Peyer's patch (tissue), 4 donors: ENCODE measurements at regions not wholly inside any gene's neighbourhood (a gene's known extent, or its start where the extent isn't known, plus 50 kb on each side); places are given as distances from the start of the nearest gene placed in this dataset.

Experiments
- DNase-seq, 3 donors: peaks; one replicate each; pipeline ENCODE4 v3.0.0-alpha.2; 2017 to 2019
- H3K27ac ChIP-seq, 4 donors: fragments of 200-600 bp; sonication (generic); one replicate each; pipeline ENCODE4 v1.5.1; 2016 to 2019
- H3K27me3 ChIP-seq, 2 donors: fragments of 200-600 bp; sonication (generic); one replicate each; pipeline ENCODE4 v1.5.1; 2019
- H3K36me3 ChIP-seq, 3 donors: fragments of 200-600 bp; sonication (generic); one replicate each; pipeline ENCODE4 v1.5.1; 2016 to 2019
- H3K4me1 ChIP-seq, 4 donors: fragments of 200-600 bp; sonication (generic); one replicate each; pipeline ENCODE4 v1.5.1; 2016 to 2019
- H3K4me3 ChIP-seq, 4 donors: fragments of 200-600 bp; sonication (generic); 1 replicate in 3 of 4; 2 replicates in 1 of 4; pipeline ENCODE4 v1.5.1; 2016 to 2019; ENCODE audit warnings: mild to moderate bottlenecking in 1 of 4
- H3K9me3 ChIP-seq, 4 donors: fragments of 200-600 bp; sonication (generic); one replicate each; pipeline ENCODE4 v1.5.1; 2016 to 2019; ENCODE audit warnings: mild to moderate bottlenecking in 1 of 4
- CTCF ChIP-seq, 6 experiments: fragments of 450-650 bp in 4 of 6; fragments of 200-600 bp in 2 of 6; sonication (generic) in 1 of 6; IDR thresholded peaks; one replicate each; pipeline ENCODE4 v1.5.1; 2017 to 2019; ENCODE audit warnings: antibody characterized with exemption in 6 of 6, mild to moderate bottlenecking in 3 of 6, moderate library complexity in 1 of 6
- POLR2A ChIP-seq, 2 donors: fragments of 450-650 bp; IDR thresholded peaks; one replicate each; pipeline ENCODE4 v1.5.1; 2017; ENCODE audit warnings: antibody characterized with exemption in 2 of 2, mild to moderate bottlenecking in 2 of 2, moderate library complexity in 2 of 2

DNA sequence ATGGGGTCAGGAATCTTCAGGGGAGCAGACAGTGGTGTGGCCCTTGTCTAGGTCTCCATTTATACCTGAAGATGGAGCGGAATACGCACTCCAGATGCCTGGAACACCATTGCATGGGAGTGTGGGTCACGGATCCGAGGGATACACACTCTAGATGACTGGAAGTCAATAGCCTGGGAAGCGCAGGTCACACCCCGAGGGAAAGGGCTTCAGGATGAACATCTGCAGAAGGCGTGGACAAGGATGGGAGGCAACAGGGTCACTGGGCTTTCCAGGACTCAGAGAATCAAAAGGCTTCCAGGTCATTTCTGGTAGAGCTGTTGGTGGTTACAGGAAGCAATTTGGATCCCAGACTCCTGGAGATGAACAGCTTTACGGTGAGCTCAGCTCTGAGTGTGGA is 382.2 kb upstream of the KLF6 start:
- no peaks in the 10 kb centered on the region for H3K4me1 ChIP-seq
- no peaks in the 10 kb centered on the region for H3K36me3 ChIP-seq
- H3K9me3 ChIP-seq = no peaks in the 10 kb centered on the region
- TF ChIP-seq POLR2A (IDR thresholded peaks at IDR 0.05) = no peak
- no peak for TF ChIP-seq CTCF (IDR thresholded peaks at IDR 0.05)
- no peak for DNase-seq
- H3K27me3 ChIP-seq = no peaks in the 10 kb centered on the region
- H3K4me3 ChIP-seq = no peak overlapping the region
- no peak overlapping the region for H3K27ac ChIP-seq

DNA sequence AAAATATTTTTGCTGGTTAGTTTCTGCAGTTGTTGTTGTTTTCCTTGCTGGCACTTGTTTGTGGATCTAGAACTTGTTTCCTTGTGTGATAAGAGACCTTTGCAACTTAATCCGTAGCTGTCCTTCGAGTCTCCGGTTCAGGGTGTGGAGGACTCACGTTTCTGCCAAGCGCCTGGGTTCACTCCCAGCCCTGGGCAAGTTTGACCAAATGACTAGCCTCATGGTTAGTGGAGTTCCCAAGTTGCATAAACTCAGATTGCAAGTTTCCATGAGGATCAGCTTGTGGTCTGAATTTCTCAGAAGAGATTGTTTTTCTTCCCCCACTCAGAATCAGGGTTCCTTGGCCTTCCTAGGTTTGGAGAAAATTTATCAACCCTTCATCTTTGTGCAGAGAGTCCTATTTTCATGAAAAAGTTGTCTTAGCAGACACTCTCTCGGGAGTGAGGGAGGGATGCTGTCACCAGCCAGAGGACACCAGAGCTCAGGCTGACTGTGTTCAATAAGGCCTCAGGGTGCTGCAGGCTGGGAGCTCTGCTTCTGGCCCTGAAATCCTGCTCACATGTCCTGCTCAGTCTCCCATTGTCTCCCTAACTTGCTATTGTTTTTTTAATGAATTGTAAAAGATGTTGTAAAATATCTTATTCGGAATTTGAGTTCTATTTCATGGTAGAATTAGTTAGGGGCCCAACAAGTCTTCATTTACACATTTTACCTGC is 377.7 kb upstream of the KLF6 start:
- no peak for TF ChIP-seq POLR2A (IDR thresholded peaks at IDR 0.05)
- TF ChIP-seq CTCF (IDR thresholded peaks at IDR 0.05) = no peak
- no peak overlapping the region for H3K27ac ChIP-seq
- H3K36me3 ChIP-seq = no peaks in the 10 kb centered on the region
- H3K9me3 ChIP-seq = no peaks in the 10 kb centered on the region
- no peak overlapping the region for H3K4me3 ChIP-seq
- no peak for DNase-seq
- H3K4me1 ChIP-seq = no peaks in the 10 kb centered on the region
- no peaks in the 10 kb centered on the region for H3K27me3 ChIP-seq

GRCh38 chr10:4159173-4159572 is 374.2 kb upstream of the KLF6 start:
- no peak overlapping the region for H3K27ac ChIP-seq
- H3K4me3 ChIP-seq = no peak overlapping the region
- no peaks in the 10 kb centered on the region for H3K27me3 ChIP-seq
- no peaks in the 10 kb centered on the region for H3K36me3 ChIP-seq
- no peaks in the 10 kb centered on the region for H3K9me3 ChIP-seq
- TF ChIP-seq POLR2A (IDR thresholded peaks at IDR 0.05) (no peak), CTCF (IDR thresholded peaks at IDR 0.05) (no peak)
- no peak for DNase-seq
- no peaks in the 10 kb centered on the region for H3K4me1 ChIP-seq

DNA sequence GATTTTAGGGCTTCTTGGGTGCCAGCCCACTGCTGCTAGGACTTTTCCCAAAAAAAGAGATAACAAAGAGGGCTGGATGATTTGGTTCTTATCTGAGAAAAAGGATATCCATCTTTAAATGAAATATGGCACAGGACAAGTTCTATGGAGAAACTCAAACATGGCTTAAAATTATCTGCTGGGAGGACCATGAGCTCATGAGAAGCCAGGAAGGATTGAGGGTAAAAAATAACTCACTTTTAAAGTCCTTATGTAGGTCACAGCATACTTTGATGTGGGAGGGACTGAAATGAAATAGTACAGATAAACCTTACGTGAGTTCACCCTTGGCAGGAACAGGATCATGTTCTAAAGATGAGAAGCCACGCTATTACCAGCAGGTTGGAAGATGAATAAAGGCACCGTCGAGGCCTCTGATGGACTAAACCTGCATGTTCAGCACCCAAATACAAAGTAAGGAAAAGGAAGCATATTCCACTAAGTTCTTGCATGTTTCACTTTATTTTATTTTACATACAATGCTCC is 369.2 kb upstream of the KLF6 start:
- no peak overlapping the region for H3K27ac ChIP-seq
- H3K4me3 ChIP-seq = no peak overlapping the region
- H3K36me3 ChIP-seq = no peaks in the 10 kb centered on the region
- H3K27me3 ChIP-seq = no peaks in the 10 kb centered on the region
- no peak for DNase-seq
- no peaks in the 10 kb centered on the region for H3K4me1 ChIP-seq
- H3K9me3 ChIP-seq = no peaks in the 10 kb centered on the region
- TF ChIP-seq POLR2A (IDR thresholded peaks at IDR 0.05) (no peak), CTCF (IDR thresholded peaks at IDR 0.05) (no peak)

DNA sequence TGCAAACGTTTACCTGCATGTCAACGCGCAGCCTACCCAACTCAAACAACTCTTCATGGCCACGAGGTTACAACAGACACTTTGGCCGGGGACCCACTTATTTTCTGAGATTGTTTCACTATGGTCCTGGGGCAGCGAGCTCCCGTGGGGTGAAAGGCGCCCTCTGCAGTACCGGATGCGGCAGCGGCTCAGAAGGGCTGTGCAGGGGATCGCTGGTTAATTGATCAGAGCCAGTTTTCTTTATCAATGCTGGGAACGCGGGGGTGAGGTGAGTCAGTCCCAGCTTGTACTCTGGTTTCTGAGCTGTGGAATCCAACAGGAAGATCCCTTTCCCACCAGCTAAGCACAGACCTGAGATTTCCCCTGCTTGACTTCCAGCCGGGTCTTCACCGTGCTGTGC is 366.5 kb upstream of the KLF6 start:
- H3K4me1 ChIP-seq = no peaks in the 10 kb centered on the region
- no peak overlapping the region for H3K27ac ChIP-seq
- H3K4me3 ChIP-seq = no peak overlapping the region
- H3K36me3 ChIP-seq = no peaks in the 10 kb centered on the region
- no peaks in the 10 kb centered on the region for H3K27me3 ChIP-seq
- H3K9me3 ChIP-seq = no peaks in the 10 kb centered on the region
- TF ChIP-seq CTCF (IDR thresholded peaks at IDR 0.05) (no peak), POLR2A (IDR thresholded peaks at IDR 0.05) (no peak)
- no peak for DNase-seq
